ENCODE measurements at regions not wholly inside any gene's neighbourhood (a gene's known extent, or its start where the extent isn't known, plus 50 kb on each side); places are given as distances from the start of the nearest gene placed in this dataset.

GRCh38 chr1:217095050-217095622, 371.9 kb upstream of the ESRRG start:
- TF ChIP-seq EP300 (IDR thresholded peaks at IDR 0.05; ENCODE audit: low read depth) (no peak), POLR2AphosphoS5 (IDR thresholded peaks at IDR 0.05) (no peak), POLR2A (IDR thresholded peaks at IDR 0.05) (no peak)
